HCT116 (cell line): ENCODE measurements at regions not wholly inside any gene's neighbourhood (a gene's known extent, or its start where the extent isn't known, plus 50 kb on each side); places are given as distances from the start of the nearest gene placed in this dataset.

ENCODE experiments used
- EGR1 ChIP-seq: IDR thresholded peaks from 2 replicates; pipeline ENCODE4 v1.6.1; 2012; ENCODE audit warnings: low read depth
- EZH2 ChIP-seq: fragments of 200-600 bp; sonication (generic); IDR thresholded peaks from 2 replicates; pipeline ENCODE4 v1.6.1; 2017; ENCODE audit warnings: antibody characterized with exemption, mixed run types
- EZH2phosphoT487 ChIP-seq: fragments of 200-600 bp; IDR thresholded peaks from 2 replicates; pipeline ENCODE4 v1.6.1; 2018; ENCODE audit warnings: antibody characterized with exemption, borderline replicate concordance
- MAX ChIP-seq: IDR thresholded peaks from 2 replicates; pipeline ENCODE4 v1.6.1; 2012
- POLR2A ChIP-seq: IDR thresholded peaks from 2 replicates; pipeline ENCODE4 v1.7.0; 2011; ENCODE audit warnings: borderline replicate concordance; ENCODE audit not compliant: insufficient read depth, insufficient read length; ENCODE audit errors: extremely low read depth
- POLR2AphosphoS5 ChIP-seq: IDR thresholded peaks from 2 replicates; pipeline ENCODE4 v1.6.1; 2011; ENCODE audit warnings: mild to moderate bottlenecking, low read depth, low read length, moderate library complexity
- RAD21 ChIP-seq: IDR thresholded peaks from 2 replicates; pipeline ENCODE4 v1.6.1; 2012; ENCODE audit warnings: low read depth, mild to moderate bottlenecking
- SIN3A ChIP-seq: IDR thresholded peaks from 2 replicates; pipeline ENCODE4 v1.6.1; 2012; ENCODE audit warnings: low read depth
- SP1 ChIP-seq: IDR thresholded peaks from 2 replicates; pipeline ENCODE4 v1.6.1; 2012; ENCODE audit warnings: low read depth
- YY1 ChIP-seq: IDR thresholded peaks from 2 replicates; pipeline ENCODE4 v1.6.1; 2011; ENCODE audit warnings: low read length, low read depth, moderate library complexity, mild to moderate bottlenecking; ENCODE audit not compliant: insufficient replicate concordance; ENCODE audit errors: extremely low read depth
- ZNF274 ChIP-seq: fragments of 200-500 bp; sonication (Bioruptor generic); IDR thresholded peaks from 2 replicates; pipeline ENCODE4 v1.6.1; 2014; ENCODE audit warnings: mild to moderate bottlenecking, low read depth, low read length, inconsistent platforms
- TF ChIP-seq, protein P1 (sequence below), 3 experiments: fragments of 200-600 bp in 1 of 3; sonication (generic) in 1 of 3; IDR thresholded peaks in 2 of 3; conservative IDR thresholded peaks in 1 of 3; 2 replicates each; pipeline ENCODE4 v1.5.1; 2012 to 2017; ENCODE audit warnings: low read depth in 2 of 3, low read length in 2 of 3, antibody characterized with exemption in 1 of 3, borderline replicate concordance in 1 of 3, control low read depth in 1 of 3, mild to moderate bottlenecking in 1 of 3, mixed read lengths in 1 of 3, mixed run types in 1 of 3, moderate library complexity in 1 of 3; ENCODE audit not compliant: insufficient read depth in 1 of 3
- TF ChIP-seq, protein P2 (sequence below): IDR thresholded peaks from 2 replicates; pipeline ENCODE4 v1.6.1; 2012; ENCODE audit warnings: low read depth

DNA sequence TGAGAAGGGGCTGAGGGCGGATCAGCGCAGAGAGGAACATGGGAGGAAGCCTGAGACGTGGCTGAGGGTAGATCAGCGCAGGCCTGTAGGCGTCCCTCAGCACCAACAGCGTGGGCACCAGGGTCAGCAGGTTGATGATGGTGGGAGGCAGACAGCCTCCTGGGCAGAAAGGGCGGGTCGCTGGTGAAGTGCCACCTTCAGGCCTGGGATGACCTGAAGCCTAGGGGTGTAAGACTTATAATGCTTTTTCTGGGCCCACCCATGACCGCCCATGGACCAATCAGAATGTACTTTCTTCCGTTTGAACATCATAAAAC lies 462.1 kb downstream of the TBC1D32 start:
- TF ChIP-seq EZH2phosphoT487 (no peak), POLR2A (no peak), POLR2AphosphoS5 (no peak), ZNF274 (no peak), SIN3A (no peak), YY1 (no peak), MAX (no peak), SP1 (no peak), RAD21 (no peak), EGR1 (no peak), EZH2 (no peak)
- TF ChIP-seq, protein P1, sequence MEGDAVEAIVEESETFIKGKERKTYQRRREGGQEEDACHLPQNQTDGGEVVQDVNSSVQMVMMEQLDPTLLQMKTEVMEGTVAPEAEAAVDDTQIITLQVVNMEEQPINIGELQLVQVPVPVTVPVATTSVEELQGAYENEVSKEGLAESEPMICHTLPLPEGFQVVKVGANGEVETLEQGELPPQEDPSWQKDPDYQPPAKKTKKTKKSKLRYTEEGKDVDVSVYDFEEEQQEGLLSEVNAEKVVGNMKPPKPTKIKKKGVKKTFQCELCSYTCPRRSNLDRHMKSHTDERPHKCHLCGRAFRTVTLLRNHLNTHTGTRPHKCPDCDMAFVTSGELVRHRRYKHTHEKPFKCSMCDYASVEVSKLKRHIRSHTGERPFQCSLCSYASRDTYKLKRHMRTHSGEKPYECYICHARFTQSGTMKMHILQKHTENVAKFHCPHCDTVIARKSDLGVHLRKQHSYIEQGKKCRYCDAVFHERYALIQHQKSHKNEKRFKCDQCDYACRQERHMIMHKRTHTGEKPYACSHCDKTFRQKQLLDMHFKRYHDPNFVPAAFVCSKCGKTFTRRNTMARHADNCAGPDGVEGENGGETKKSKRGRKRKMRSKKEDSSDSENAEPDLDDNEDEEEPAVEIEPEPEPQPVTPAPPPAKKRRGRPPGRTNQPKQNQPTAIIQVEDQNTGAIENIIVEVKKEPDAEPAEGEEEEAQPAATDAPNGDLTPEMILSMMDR (IDR thresholded peaks at IDR 0.05 in 2 of 3, conservative IDR thresholded peaks at IDR 0.05 in 1 of 3; ENCODE audit: borderline replicate concordance in 1 of 3, insufficient read depth in 1 of 3, low read depth in 2 of 3, low read length in 2 of 3): no peak
- TF ChIP-seq, protein P2, sequence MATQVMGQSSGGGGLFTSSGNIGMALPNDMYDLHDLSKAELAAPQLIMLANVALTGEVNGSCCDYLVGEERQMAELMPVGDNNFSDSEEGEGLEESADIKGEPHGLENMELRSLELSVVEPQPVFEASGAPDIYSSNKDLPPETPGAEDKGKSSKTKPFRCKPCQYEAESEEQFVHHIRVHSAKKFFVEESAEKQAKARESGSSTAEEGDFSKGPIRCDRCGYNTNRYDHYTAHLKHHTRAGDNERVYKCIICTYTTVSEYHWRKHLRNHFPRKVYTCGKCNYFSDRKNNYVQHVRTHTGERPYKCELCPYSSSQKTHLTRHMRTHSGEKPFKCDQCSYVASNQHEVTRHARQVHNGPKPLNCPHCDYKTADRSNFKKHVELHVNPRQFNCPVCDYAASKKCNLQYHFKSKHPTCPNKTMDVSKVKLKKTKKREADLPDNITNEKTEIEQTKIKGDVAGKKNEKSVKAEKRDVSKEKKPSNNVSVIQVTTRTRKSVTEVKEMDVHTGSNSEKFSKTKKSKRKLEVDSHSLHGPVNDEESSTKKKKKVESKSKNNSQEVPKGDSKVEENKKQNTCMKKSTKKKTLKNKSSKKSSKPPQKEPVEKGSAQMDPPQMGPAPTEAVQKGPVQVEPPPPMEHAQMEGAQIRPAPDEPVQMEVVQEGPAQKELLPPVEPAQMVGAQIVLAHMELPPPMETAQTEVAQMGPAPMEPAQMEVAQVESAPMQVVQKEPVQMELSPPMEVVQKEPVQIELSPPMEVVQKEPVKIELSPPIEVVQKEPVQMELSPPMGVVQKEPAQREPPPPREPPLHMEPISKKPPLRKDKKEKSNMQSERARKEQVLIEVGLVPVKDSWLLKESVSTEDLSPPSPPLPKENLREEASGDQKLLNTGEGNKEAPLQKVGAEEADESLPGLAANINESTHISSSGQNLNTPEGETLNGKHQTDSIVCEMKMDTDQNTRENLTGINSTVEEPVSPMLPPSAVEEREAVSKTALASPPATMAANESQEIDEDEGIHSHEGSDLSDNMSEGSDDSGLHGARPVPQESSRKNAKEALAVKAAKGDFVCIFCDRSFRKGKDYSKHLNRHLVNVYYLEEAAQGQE: no peak
